Karpas-422 (cell line): ENCODE measurements at regions not wholly inside any gene's neighbourhood (a gene's known extent, or its start where the extent isn't known, plus 50 kb on each side); places are given as distances from the start of the nearest gene placed in this dataset.
"Not testable (repeated sequence)": the region's sequence is repeated elsewhere in the genome, so short reads cannot be mapped to it uniquely, and the experiment has no call there.

ENCODE experiments used
- DNase-seq: peaks from one replicate; pipeline ENCODE4 v3.0.0-alpha.2; 2015
- H2AFZ ChIP-seq: fragments of 200-600 bp; sonication (generic); 2 replicates; pipeline ENCODE4 v1.6.1; 2014; ENCODE audit warnings: antibody characterized with exemption, low read length, mixed read lengths
- H3K27ac ChIP-seq: fragments of 200-600 bp; sonication (generic); 2 replicates; pipeline ENCODE4 v1.5.1; 2014; ENCODE audit warnings: mild to moderate bottlenecking, low read length, moderate library complexity
- H3K27me3 ChIP-seq: fragments of 200-600 bp; sonication (generic); 2 replicates; pipeline ENCODE4 v1.6.1; 2014; ENCODE audit warnings: low read length, mixed read lengths
- H3K36me3 ChIP-seq: fragments of 200-600 bp; sonication (generic); 2 replicates; pipeline ENCODE4 v1.6.1; 2014; ENCODE audit warnings: low read length, mixed read lengths; ENCODE audit not compliant: insufficient read depth
- H3K4me1 ChIP-seq: fragments of 200-600 bp; sonication (generic); 2 replicates; pipeline ENCODE4 v1.6.1; 2014; ENCODE audit warnings: mild to moderate bottlenecking, low read length, mixed read lengths
- H3K4me2 ChIP-seq: fragments of 200-600 bp; sonication (generic); 2 replicates; pipeline ENCODE4 v1.6.1; 2014; ENCODE audit warnings: low read length, low read depth, mild to moderate bottlenecking; ENCODE audit not compliant: poor library complexity, severe bottlenecking
- H3K4me3 ChIP-seq: fragments of 200-600 bp; sonication (generic); 2 replicates; pipeline ENCODE4 v1.5.1; 2014; ENCODE audit warnings: mild to moderate bottlenecking, antibody characterized with exemption, low read length, mixed read lengths
- H3K79me2 ChIP-seq: fragments of 200-600 bp; sonication (generic); 2 replicates; pipeline ENCODE4 v1.6.1; 2014; ENCODE audit warnings: mild to moderate bottlenecking, low read length, mixed read lengths
- H3K9ac ChIP-seq: fragments of 200-600 bp; sonication (generic); 2 replicates; pipeline ENCODE4 v1.6.0; 2014; ENCODE audit warnings: low read length
- H3K9me2 ChIP-seq: fragments of 200-600 bp; sonication (generic), shearing (Covaris generic); replicated peaks from 2 replicates; pipeline ENCODE4 v1.6.0; 2014; ENCODE audit warnings: mild to moderate bottlenecking, low read length, moderate library complexity; ENCODE audit not compliant: insufficient read depth
- H3K9me3 ChIP-seq: fragments of 300-700, 200-600 bp; sonication (generic); 2 replicates; pipeline ENCODE4 v1.6.1; 2014; ENCODE audit warnings: low read length, mixed read lengths
- H4K20me1 ChIP-seq: fragments of 200-600 bp; sonication (generic); 2 replicates; pipeline ENCODE4 v1.6.1; 2014; ENCODE audit warnings: mild to moderate bottlenecking, antibody characterized with exemption, low read length, low read depth; ENCODE audit not compliant: insufficient read depth

DNA sequence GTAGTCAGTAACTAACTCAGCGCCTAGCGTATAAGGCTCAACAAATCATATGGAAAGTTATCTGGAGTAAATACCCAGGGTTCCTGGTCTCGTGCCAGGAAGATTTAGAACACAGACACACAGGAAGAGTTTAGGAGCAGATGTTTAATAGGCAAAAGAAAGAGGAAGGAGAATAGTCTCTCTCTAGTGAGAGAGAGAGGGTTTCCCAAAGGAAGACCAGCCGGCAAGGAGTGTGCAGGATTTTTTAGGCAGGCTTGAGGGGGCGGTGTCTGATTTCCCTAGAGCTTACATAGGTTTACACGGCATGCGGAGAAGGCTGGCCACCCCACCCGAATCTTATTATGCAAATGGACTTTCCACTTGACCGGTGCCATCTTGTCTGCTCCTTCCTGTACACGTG is 284.0 kb upstream of the FRG1 start:
- no peaks in the 10 kb centered on the region for H4K20me1 ChIP-seq
- H3K9ac ChIP-seq: no peak overlapping the region
- H3K9me2 ChIP-seq: no peaks in the 10 kb centered on the region
- H3K27me3 ChIP-seq: no peaks in the 10 kb centered on the region
- no peaks in the 10 kb centered on the region for H3K79me2 ChIP-seq
- no peaks in the 10 kb centered on the region for H3K4me1 ChIP-seq
- no peak overlapping the region for H3K4me2 ChIP-seq
- no peaks in the 10 kb centered on the region for H3K36me3 ChIP-seq
- no peaks in the 10 kb centered on the region for H3K9me3 ChIP-seq
- no peak overlapping the region for H3K4me3 ChIP-seq
- DNase-seq: no peak
- no peak overlapping the region for H3K27ac ChIP-seq
- no peak overlapping the region for H2AFZ ChIP-seq

DNA sequence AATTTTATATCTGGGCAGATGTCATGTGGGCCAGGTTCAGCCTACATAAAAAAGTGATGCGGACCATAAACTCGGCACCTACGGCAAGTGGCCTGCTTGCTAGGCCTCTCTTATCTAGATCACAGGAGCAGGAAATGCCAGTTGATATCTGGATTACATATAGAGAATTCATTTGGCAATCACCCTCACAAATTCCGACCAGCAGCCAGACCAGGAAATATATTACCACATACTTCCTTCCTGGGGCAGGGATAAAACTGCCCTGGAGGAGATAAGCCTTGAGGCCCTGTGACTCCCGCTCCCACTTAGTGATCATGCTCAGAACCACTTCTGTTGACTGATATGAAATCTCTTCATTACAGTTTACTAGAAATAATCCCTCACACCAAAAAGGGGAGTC is 282.4 kb upstream of the FRG1 start:
- not testable (repeated sequence) for H3K9me2 ChIP-seq, H3K4me2 ChIP-seq, H3K4me1 ChIP-seq, H2AFZ ChIP-seq, H3K4me3 ChIP-seq, H3K27me3 ChIP-seq, DNase-seq, H3K27ac ChIP-seq, H3K9ac ChIP-seq, H3K9me3 ChIP-seq, H4K20me1 ChIP-seq, H3K36me3 ChIP-seq, H3K79me2 ChIP-seq

DNA sequence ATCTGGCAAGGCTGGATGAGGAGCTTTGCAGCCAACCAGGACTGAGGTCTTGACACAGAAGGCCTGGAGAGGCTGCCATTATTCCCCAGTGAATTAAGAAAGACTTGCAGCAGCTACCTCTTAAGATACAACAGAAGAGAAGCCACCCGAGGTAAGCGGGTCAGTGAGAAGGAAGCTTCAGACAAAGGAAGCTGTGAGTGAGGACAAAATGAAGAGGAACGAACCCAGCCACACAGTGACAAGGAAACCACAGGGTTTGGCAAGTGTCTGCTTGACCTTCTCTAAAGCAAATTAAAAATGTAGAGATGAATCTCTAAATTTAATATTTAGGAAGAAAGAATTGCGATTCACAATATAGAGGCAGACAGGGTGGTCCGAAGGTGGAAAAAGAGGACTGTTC is 281.8 kb upstream of the FRG1 start:
- H3K9me2 ChIP-seq: not testable (repeated sequence)

DNA sequence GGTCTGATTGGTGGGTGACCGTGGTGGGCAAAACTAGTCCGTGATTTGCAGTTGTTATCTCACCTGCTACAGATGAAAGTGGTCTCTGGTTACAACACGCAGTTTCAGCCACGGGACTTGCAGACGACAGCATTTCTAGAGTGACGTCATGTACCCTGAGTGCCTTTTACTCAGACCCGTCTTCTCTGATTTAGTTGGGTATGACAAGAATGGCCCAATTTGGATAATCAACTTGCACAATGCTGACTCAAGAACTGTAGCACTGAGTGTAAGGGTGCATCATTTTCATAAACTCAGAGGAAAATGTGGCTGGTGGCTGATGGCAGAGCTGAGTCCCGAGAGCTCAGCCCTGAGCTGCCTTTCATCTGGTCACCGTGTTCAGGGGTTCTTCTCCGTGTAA is 281.4 kb upstream of the FRG1 start:
- no peaks in the 10 kb centered on the region for H3K27me3 ChIP-seq
- no peak overlapping the region for H3K27ac ChIP-seq
- H3K79me2 ChIP-seq: no peaks in the 10 kb centered on the region
- no peak overlapping the region for H3K9ac ChIP-seq
- H3K9me2 ChIP-seq: no peaks in the 10 kb centered on the region
- no peaks in the 10 kb centered on the region for H4K20me1 ChIP-seq
- no peak overlapping the region for H3K4me2 ChIP-seq
- no peak for DNase-seq
- no peaks in the 10 kb centered on the region for H3K4me1 ChIP-seq
- H3K4me3 ChIP-seq: no peak overlapping the region
- no peak overlapping the region for H2AFZ ChIP-seq
- H3K9me3 ChIP-seq: no peaks in the 10 kb centered on the region
- no peaks in the 10 kb centered on the region for H3K36me3 ChIP-seq

More for the DNA sequence above, 281.8 kb upstream of the FRG1 start:
- H3K4me2 ChIP-seq, H3K4me1 ChIP-seq, H3K79me2 ChIP-seq, H3K9ac ChIP-seq, H3K36me3 ChIP-seq, H3K4me3 ChIP-seq, H2AFZ ChIP-seq, H3K9me3 ChIP-seq, H3K27ac ChIP-seq, H3K27me3 ChIP-seq, DNase-seq, H4K20me1 ChIP-seq: not testable (repeated sequence)

DNA sequence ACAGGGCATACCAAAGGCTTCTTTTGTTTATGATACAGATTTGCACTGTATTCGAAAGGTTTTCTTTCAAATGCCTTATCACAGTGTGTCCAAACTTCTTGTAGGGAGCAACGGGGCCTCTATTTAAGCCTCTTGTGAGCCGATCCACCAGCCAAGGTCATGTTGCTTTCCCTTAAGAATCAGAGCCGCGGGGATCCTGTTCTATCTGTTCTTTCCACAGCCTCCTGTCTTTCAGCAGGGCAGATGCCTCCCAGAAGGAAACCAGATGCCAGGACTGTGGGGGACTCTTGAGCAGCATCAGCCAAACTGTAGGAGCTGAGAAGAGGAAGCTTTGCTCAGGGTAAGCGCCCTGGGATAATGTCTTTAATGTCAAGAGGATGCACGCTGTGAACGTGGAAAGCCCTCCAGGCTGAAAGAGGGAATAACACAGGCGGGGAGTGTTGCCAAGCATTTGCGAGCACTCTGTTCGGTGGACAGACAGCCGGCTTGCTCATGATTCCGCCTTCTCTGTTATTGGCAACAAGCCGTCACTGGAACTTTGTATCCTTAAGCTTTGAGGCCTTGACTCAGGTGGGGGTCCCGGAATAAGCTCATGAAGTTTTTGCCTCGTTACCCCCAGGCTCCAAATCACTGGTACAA is 279.8 kb upstream of the FRG1 start:
- Histone ChIP-seq H3K9me3 (no peaks in the 10 kb centered on the region), H3K27me3 (no peaks in the 10 kb centered on the region), H3K9ac (no peak overlapping the region), H3K4me2 (no peak overlapping the region), H4K20me1 (no peaks in the 10 kb centered on the region), H3K4me1 (no peaks in the 10 kb centered on the region), H2AFZ (no peak overlapping the region), H3K4me3 (no peak overlapping the region), H3K79me2 (no peaks in the 10 kb centered on the region), H3K27ac (no peak overlapping the region), H3K9me2 (no peaks in the 10 kb centered on the region), H3K36me3 (no peaks in the 10 kb centered on the region)
- no peak for DNase-seq

DNA sequence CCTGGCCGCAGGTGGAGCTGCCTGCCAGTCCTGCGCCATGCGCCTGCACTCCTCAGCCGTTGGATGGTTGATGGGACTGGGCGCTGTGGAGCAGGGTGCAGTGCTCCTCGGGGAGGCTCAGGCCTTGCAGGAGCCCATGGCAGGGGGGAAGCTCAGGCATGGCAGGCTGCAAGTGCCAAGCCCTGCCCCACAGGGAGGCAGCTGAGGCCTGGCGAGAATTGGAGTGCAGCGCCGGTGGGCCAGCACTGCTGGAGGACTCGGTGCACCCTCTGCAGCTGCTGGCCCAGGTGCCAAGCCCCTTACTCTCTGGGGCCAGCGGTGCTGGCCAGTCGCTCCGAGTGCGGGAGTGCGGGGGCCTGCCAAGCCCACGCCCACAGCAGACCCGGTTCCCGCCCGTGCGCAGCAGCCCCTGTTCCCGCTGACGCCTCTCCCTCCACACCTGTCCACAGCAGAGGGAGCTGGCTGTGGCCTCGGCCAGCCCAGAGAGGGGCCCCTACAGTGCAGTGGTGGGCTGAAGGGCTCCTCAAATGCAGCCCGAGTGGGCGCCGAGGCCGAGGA is 275.9 kb upstream of the FRG1 start:
- no peaks in the 10 kb centered on the region for H3K36me3 ChIP-seq
- H3K4me3 ChIP-seq: no peak overlapping the region
- no peak for DNase-seq
- no peaks in the 10 kb centered on the region for H3K27me3 ChIP-seq
- no peaks in the 10 kb centered on the region for H3K9me3 ChIP-seq
- H2AFZ ChIP-seq: no peak overlapping the region
- H3K4me1 ChIP-seq: no peaks in the 10 kb centered on the region
- no peak overlapping the region for H3K4me2 ChIP-seq
- no peaks in the 10 kb centered on the region for H4K20me1 ChIP-seq
- no peaks in the 10 kb centered on the region for H3K79me2 ChIP-seq
- no peak overlapping the region for H3K27ac ChIP-seq
- H3K9ac ChIP-seq: no peak overlapping the region
- H3K9me2 ChIP-seq: no peaks in the 10 kb centered on the region

DNA sequence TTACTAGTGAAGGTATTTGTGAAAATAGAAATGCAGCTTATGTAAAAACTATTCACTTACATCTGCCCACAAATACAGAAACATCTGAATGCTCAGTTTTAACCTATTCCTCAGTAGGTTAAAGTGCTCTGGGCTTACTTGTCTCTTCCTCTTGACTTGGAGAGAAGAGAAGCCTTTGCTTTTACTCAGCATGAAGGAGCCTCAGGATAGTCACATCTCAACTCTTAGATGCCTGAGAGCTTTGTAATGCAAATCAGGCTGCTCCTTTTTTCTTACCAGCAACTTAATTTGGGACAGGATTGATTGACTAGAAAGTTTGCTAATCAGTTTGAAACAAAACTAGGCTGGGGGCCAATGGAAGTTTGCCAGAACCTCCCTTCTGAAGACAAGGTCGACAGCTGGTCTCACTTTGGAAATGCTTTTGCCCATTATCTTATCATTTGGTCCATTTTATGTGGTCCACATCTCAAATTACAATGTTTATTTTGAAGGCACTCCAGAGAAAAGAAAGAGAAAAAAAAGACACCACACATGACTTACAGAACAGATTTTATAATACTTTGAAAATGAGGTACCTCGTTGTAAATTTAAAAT is 274.9 kb upstream of the FRG1 start:
- H3K27me3 ChIP-seq, H3K27ac ChIP-seq, DNase-seq, H3K4me1 ChIP-seq, H2AFZ ChIP-seq, H4K20me1 ChIP-seq, H3K36me3 ChIP-seq, H3K9ac ChIP-seq, H3K9me2 ChIP-seq, H3K79me2 ChIP-seq, H3K4me2 ChIP-seq, H3K9me3 ChIP-seq, H3K4me3 ChIP-seq: not testable (repeated sequence)

DNA sequence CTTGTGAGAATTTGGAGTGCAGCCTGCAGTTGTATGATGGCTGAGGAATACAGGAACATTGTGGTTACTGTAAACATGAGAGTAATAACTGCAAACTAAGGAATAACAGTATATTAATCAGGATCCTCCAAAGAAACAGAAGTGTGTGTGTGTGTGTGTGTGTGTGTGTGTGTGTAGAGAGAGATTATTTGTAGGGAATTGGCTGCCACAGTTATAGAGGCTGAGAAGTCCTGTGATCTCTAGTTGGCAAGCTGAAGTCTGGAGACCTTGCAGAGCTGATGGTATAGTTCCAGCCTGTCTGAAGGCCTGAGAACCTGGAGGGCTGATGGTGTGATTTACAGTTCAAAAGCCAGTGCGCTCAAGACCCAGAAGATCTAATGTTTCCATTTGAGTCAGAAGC is 273.3 kb upstream of the FRG1 start:
- not testable (repeated sequence) for H3K9ac ChIP-seq, H3K36me3 ChIP-seq, H3K27me3 ChIP-seq, H2AFZ ChIP-seq, H3K9me2 ChIP-seq, H3K4me2 ChIP-seq, H4K20me1 ChIP-seq, H3K27ac ChIP-seq, H3K79me2 ChIP-seq, H3K9me3 ChIP-seq, DNase-seq, H3K4me1 ChIP-seq, H3K4me3 ChIP-seq
